CD4-positive, alpha-beta T cell treated with Interleukin-4 for 4 hours (primary cell): ENCODE measurements at regions not wholly inside any gene's neighbourhood (a gene's known extent, or its start where the extent isn't known, plus 50 kb on each side); places are given as distances from the start of the nearest gene placed in this dataset.

Source experiments
- DNase-seq: peaks from one replicate; pipeline ENCODE4 v3.0.0-alpha.2; 2020

DNA sequence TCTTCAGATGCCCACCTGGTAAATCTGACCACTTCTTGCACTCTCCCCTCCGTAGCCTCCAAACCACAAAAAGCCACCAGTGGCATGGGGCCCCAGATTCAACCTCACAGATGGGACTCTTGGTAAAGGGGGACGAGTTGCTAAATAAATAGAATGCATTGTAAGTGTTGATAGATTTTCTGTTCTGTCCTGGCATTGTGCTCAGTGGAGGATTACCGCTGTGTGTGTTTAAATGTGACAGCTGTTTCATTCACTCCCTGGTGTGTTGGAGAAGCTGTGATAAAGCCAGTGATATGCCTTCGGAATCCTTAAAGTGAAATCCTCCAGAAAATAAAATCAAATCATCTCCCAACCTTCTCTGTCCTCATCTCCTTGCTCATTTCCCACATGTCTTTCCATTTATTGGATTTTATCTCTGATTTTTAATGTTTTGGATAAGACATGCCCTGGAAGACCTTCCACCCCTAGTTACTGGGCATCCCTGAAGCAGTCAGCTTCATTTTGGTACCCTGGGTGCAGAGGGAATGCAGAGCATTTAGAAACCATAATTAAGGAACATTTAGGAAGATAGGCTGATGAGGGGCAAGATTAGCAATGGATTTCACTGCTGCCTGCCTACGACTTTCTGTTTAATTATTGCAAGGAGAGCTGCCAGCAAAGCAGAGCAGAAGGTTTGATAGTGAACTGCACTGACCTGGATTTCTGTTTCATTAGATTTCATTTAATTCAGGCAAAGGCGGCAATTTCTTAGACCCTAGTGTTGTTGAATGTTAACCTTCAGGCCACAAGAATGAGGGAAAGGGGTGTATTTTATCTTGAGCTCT, 460.9 kb upstream of the KIRREL3 start:
- DNase-seq, result no peak

DNA sequence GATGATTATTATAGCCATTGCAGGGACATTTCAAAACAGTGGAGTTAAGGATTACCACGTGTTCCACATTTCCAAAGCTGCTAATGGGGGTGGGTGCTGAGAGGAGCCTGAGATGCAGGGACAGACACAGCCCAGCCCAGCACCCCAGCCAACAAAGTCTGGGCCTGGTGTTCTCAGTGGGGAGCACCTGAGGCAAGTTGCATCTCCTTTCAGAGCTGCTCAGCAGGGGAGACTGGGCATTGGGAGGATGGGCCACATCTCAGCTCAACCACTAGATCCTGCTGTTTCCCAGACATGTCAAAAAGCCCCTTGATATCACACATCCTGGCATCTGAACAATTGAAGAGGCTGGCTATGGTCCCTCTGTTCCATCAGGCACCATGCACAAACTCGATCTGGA, 458.0 kb upstream of the KIRREL3 start:
- no peak for DNase-seq

DNA sequence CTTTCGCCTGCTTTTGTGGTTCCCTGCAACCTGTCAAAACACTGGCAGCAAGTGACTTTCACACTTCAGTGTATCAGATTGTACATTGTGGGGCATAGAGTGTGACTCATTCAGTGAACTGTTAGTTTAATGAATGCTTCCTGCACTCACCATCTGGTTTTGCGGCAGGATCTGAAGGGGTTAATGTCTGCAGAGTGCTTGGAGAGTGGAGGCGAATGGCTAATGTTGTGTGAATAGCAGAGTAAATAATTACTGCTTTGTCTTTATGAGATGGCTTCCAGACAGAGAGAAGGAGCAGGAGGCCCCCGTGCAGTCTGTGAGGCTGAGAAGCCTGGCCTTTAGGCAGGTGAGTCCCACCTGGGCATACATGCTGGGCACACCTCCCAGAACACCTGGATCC, 454.3 kb upstream of the KIRREL3 start:
- no peak for DNase-seq

GRCh38 chr11:127452533-127452932, 452.0 kb upstream of the KIRREL3 start:
- no peak for DNase-seq

DNA sequence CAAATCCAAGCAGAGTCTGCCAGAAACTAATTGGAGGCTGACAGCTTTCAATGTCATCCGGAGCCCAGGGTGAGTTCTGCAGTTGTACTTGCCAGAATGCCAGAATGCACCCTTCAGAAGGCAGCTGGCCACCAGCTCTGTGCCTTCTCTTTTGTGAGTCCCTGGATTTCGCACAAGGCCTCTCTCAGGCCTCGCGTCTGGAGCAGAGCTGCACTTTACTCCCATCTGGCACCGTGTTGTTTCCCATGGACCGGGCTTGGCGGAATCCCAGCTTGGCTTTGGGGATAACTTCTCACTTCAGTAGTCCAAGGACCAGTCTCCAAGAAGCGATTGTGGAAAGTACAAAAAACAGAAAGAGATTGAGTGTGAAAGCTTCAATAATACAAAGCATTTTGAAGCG, 451.3 kb upstream of the KIRREL3 start:
- no peak for DNase-seq

DNA sequence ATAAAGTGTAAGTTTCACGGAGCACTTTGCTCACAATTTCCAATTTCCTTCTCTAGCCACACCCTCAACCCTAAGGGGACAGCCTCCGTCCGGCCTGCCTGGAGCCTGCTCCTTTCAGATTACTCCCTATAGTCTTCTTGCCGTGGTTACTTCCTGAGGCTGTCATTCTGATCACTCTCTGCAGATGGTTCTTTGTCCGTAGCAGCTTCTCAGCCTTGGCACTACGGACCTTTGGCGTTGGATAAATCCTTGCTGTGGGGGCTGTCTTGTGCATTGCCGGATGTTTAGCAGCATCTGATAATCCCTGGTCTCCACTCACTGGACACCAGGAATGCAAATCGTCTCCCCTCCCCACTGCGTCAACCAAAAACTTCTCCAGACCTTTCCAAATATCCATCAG, 447.5 kb upstream of the KIRREL3 start:
- no peak for DNase-seq

- DNase-seq, result no peak
Observed at GRCh38 chr11:127445476-127445875, 444.9 kb upstream of the KIRREL3 start.

- no peak for DNase-seq
Observed at GRCh38 chr11:127443297-127443696, 442.7 kb upstream of the KIRREL3 start.

DNA sequence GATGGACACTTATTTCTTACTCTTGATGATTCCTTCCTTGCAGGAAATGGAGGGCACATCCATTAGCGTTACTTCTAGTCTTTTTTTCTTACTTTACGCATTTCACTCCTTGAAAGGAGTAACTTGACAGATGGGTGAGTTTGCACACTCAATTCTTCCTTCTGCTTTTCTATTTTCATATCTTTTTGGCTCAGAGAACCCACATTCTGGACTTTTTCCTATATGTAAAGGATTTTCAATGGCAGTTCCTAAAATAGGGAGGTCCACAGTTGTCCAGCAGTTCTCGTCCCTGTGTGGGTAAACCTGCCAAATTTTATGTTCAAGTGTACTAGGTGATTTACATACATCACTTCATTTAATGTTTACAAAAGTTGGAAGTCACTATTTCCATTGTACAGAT, 440.0 kb upstream of the KIRREL3 start:
- no peak for DNase-seq

DNA sequence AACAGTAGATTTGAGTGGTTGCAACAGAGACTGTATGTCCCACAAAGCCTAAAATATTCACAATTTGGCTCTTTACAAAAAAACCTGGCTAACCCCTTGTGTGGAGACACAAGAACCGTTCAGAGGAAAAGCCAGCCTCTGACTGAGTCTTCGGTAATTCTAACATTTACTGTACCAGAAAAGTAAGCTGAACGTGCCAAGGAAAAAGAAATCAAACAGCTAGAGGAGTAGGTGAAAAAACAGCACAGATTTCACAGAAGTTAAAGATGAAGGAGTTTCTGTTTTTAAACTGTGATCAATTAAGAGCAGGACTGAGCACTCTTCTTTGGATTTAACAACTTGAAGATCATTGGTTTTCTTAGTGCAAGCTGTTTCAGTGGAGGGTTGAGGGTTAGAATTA, 424.7 kb upstream of the KIRREL3 start:
- DNase-seq, result no peak

- DNase-seq, result no peak
Observed at GRCh38 chr11:127424661-127425060, 424.1 kb upstream of the KIRREL3 start.

DNA sequence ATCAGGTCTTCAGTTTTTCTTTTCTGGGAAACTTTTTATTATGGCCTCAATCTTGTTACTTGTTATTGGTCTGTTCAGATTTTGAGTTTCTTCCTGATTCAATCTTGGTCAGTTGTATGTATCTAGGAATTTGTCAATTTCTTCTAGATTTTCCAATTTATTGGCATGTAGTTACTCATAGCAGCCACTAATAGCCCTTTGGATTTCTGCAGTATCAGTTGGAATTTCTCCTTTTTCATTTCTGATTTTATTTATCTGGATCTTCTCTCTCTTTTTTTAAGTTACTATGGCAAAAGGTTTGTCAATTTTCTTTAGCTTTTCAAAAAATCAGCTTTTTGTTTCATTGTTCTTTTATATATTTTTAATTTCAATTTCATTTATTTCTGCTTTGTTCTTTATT, 419.6 kb upstream of the KIRREL3 start:
- DNase-seq, result no peak

DNA sequence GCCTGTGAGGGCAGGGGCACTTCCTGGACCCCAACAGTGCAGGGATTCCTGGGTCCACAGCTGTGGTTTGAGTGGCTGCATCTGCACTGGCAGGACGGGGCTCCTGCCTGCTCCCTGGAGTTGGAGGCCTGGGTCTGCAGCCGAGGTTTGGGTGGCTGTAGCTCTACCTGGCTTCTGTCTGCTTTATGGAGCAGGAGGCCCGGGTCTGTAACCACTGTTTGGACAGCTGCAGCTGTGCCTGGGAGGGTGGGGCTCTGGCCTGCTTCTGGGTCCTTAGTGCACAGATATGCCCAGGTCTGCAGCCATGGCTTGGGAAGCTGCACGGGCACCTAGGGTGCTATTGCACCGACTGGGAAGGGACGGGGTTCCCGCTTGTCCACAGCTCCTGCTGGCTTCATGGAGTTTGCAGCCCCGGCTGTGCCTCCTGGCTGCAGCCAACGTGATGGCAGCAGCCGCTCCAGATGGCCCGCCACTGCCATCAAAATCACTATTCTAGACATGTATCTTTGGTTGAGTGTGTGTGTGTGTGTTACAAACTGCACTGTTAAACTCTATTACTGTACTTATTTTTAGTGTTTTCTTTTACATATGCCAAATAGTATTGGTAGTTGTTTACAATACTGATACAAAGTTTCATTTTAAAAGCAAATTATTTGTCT, 412.3 kb upstream of the KIRREL3 start:
- DNase-seq, result no peak

DNA sequence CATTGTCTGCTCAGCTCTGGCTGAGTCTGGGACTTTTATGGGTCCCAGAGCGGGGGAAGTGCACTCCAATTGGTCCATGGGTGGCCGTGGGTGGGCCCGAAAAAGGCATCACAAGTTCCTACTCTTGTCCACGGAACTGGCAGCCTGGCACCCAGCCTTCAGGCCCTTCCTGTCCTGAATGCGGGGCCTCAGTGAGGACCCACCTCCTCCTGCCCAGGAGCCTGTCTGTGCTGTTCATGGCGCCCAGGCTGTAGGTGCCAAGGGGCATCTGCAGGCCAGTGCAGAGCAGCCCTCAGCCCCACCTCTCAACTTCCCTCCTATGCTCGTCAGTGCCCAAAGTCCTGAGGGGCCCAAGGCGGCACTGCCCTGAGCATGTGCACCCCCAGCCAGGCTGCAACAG, 411.7 kb upstream of the KIRREL3 start:
- no peak for DNase-seq

DNA sequence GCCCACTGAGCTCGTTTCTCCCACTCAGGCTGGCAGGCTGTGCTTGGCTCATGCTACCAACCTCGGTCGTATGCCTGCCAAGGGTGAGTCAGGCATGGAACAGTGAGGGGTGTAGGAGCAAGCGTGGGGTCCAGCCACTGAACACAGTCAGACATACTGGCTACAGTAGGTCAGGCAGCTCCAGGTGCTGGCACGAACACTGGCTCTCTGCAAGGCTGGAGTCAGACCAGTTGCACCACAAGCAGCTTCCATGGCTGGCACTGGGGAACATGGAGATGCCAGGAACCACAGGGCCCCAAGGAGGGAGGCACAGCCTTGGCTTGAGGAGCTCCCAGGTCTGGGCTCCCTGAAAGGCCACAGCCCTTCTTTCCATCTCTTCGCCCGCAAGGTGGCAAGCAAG, 410.7 kb upstream of the KIRREL3 start:
- DNase-seq, result no peak

DNA sequence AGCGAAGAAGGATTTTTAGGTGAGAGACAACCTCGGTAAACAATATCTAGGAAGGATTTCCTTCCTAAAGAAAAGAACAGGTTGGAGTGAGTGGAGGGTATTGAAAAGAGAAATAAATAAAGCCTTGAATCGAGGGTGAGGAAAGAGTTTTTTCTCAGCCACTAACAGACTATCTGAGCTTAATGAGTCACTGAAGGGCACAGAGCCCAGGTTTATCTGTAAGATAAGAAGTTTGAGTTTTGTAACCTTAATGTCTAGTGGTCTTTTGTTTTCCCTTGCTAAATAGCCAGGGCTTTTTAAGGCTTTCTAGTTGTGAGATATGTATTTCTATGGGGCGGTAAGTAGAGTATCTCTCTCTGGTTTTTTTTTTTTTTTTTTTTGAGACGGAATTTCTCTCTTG, 394.5 kb upstream of the KIRREL3 start:
- DNase-seq, result no peak

GRCh38 chr11:127393460-127393997, 393.0 kb upstream of the KIRREL3 start:
- DNase-seq, result no peak

GRCh38 chr11:127392575-127392974, 392.0 kb upstream of the KIRREL3 start:
- DNase-seq, result no peak

- DNase-seq, result no peak
Observed at GRCh38 chr11:127390465-127390864, 389.9 kb upstream of the KIRREL3 start.

- no peak for DNase-seq
Observed at GRCh38 chr11:127385071-127385470, 384.5 kb upstream of the KIRREL3 start.

GRCh38 chr11:127383026-127383425, 382.5 kb upstream of the KIRREL3 start:
- no peak for DNase-seq

GRCh38 chr11:127381247-127381646, 380.7 kb upstream of the KIRREL3 start:
- DNase-seq, result no peak

GRCh38 chr11:127379686-127380085, 379.1 kb upstream of the KIRREL3 start:
- no peak for DNase-seq

- no peak for DNase-seq
Observed at GRCh38 chr11:127376301-127376700, 375.7 kb upstream of the KIRREL3 start.
